GM21360 (cell line): ENCODE measurements at regions not wholly inside any gene's neighbourhood (a gene's known extent, or its start where the extent isn't known, plus 50 kb on each side); places are given as distances from the start of the nearest gene placed in this dataset.
"Not testable (repeated sequence)": the region's sequence is repeated elsewhere in the genome, so short reads cannot be mapped to it uniquely, and the experiment has no call there.

Experiments
- ATAC-seq: cut with Tn5 transposase; IDR thresholded peaks from one replicate; pipeline ENCODE4 v1.9.1; 2021; ENCODE audit warnings: mild to moderate bottlenecking, moderate library complexity; ENCODE audit not compliant: unreplicated experiment

DNA sequence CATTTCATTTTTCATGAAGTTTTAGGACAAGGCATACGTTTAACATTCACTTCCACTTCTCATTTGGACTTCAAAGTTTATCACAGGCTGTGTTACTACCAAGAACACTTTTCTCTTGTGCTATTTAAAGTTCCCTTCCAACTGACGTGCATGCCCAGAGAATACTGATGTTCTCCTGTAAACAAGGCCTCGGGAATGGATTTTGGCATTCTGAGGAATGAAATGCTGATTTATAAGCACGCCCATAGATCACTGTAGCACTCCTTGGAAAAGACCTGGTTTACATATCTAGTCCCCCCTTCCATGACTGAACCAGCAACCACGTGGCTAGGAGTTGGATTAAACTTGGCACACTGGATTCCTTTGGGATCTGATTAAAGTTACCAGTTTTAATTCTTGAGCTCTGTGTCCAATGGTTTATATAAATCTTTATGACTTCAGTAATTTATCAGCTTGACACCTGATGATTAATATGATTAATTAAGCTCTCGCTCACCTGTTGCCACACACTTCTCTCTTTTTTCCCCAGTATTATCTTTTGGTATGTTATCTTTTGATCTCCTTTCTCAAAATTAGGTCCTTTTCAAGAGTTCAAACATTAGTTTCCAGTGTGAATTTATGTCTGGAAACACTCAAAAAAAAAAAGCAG lies 122.4 kb upstream of the HAND2 start:
- no peak for ATAC-seq

DNA sequence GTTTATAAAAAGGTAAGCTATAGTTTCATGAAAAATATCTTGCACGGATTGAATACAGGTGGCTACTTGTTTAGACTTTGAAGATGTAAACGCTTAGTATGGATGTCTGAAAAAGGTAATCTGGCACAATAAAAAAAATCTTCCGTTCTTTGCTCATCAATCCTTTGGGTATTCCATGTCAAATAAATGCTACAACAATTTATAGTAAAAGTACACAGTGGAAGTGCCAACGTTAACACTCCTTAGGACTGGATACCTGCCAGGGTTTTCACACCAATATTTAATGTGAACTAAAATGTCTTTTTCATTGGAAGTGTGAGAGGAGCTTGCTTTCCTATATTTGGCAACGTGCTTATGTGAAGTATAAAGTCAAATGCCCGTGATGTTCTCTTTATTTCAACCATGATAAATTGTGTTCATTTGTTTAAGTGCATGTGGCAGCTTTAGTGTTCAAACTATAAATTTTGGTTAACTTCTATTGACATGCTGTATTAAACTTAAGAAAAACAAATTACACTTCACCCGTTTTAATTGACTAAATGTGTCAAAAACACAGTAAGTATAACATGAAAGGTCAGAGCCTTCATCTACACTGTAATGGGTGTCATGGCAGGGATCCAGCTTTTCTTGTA lies 121.7 kb upstream of the HAND2 start:
- ATAC-seq, result no peak

DNA sequence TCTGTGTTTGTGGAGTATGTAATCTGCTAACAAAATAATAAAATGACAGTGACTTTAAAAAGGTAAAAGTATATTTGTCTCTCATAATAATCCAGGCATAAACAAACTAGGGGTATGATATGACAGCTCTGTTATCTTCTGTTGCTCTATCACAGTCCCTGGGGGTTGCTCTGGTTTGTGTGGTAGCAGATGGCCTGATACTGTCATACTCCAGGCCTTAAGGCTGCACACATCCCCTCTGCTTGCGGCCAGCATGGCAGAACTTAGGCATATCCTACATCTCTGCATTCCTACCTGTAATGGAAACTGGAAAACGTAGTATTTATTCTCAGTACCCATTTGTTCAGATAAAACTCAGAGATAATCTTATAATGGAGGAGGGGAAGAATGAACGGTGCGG lies 117.9 kb upstream of the HAND2 start:
- no peak for ATAC-seq

DNA sequence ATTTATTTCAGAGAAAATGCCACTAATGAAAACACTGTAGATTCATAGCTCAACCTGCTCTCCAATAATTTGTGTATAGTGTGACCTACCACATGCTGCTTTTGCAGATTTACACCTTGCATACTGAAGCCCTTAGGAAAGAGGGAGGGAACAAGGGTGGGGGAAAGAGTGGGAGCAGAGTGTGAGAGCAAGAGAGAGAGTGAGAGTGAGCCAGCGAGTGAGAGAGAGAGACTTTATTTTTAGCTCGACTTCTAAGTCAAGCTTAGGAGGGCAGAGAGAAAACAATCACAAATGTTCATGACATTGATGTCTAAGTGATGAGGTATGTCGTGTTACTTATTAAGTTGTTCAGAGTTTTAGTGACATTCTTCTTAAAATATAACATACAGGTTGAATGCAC lies 112.5 kb upstream of the HAND2 start:
- no peak for ATAC-seq

DNA sequence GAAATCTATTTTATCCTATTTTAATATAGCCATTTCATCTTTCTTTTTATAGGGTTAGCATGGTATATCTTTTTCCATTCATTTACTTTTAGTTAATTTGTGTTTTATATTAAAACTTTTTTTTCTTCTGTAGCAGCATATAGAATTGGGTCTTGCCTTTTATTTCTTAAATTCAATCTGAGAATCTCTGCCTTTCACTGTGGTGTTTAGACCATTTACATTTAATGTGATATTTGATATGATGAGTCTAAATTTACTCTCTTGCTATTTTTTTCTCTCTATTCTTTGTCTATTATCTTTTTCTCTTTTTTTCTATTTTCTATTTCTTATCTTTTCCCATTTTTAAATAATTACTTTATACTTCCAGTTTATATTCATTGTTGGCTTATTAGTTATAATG lies 105.4 kb upstream of the HAND2 start:
- no peak for ATAC-seq

DNA sequence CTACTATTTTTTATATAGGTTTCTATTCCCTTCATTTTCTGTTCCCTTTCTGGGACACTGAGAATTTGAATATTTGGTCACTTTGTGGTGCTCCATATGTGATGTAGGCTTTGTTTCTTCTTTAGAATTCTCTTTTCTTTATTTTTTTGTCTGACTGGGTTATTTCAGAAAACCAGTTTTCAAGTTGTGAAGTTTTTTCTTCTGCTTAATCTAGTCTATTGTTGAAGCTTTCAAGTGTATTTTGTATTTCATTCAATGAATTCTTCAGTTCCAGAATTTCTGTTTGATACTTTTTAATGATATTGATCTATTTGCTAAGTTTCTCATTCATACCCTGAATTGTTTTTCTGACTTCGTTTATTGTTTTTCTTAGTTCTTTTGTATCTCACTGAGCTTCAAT lies 96.2 kb upstream of the HAND2 start:
- ATAC-seq, result no peak

DNA sequence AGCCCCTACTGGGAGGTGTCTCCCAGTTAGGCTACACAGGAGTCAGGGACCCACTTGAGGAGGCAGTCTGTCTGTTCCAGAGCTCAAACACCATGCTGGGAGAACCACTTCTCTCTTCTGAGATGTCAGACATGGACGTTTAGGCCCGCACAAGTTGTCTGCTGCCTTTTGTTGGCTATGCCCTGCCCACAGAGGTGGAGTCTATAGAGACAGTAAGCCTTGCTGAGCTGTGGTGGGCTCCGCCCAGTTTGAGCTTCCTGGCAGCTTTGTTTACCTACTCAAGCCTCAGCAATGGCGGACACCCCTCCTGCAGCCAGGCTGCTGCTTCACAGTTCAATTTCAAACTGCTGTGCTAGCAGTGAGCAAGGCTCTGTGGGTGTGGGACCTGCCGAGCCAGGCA lies 88.6 kb upstream of the HAND2 start:
- not testable (repeated sequence) for ATAC-seq

DNA sequence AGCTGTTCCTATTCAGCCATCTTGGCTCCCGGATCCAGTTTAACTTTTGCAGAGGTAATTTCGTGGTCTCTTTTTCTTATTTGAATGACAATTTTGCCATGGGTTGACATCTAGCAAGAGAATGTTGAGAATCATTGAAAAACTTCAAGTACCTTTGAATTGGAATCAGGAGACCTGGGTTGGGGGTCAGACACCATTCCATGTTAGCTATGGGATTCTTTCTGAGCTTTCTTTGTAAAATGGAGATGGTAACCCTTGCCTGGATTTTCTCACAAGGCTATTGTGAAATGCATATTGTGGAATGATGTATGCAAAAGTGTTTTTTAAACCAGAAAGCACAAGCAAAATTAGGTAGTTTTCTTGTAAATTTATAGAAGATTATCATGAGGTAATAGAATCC lies 79.1 kb upstream of the HAND2 start:
- ATAC-seq, result no peak

DNA sequence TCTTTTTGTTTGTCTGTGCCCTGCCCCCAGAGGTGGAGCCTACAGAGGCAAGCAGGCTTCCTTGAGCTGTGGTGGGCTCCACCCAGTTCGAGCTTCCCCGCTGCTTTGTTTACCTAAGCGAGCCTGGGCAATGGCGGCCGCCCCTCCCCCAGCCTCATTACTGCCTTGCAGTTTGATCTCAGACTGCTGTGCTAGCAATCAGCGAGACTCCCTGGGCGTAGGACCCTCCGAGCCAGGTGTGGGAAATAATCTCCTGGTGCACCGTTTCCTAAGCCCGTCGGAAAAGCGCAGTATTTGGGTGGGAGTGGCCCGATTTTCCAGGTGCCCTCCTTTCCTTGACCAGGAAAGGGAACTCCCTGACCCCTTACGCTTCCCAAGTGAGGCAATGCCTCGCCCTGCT lies 78.6 kb upstream of the HAND2 start:
- ATAC-seq, result not testable (repeated sequence)

DNA sequence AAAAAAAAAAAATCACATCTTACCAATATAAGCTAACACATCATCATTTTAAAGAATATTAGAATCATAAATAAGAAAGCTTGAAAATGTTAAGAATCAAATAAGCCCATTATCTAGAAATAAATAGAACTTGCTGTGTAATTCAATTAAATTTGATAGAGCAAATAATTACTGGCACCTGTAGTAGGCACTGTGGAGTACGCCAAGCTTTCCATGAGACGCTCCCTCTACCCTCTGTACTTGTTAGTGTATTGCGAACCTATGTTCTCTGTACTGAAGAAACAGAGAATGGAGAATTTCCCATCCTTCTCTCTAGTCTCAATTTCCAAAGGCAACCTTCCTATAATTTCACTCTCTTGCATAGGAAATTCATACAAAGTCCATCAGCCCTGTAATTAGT lies 61.7 kb upstream of the HAND2 start:
- ATAC-seq, result no peak

DNA sequence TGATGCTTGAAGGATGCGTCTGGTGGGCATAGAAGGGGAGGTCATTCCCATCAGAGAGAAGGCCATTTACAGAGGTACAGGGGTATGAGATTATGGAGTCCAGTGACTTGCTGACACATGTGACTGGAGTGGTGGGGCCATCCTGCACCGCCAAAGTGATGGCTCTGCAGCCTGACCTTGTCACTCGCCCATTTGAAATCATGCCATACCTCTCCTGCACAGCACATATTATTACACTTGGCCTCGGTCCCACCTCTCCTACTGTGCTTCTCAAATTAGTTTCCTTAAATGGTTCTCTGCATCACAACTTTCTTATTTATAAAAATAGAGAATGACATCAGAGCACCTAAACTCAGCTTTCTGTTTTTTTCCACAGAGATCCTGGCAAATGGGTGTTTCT lies 60.7 kb upstream of the HAND2 start:
- no peak for ATAC-seq

DNA sequence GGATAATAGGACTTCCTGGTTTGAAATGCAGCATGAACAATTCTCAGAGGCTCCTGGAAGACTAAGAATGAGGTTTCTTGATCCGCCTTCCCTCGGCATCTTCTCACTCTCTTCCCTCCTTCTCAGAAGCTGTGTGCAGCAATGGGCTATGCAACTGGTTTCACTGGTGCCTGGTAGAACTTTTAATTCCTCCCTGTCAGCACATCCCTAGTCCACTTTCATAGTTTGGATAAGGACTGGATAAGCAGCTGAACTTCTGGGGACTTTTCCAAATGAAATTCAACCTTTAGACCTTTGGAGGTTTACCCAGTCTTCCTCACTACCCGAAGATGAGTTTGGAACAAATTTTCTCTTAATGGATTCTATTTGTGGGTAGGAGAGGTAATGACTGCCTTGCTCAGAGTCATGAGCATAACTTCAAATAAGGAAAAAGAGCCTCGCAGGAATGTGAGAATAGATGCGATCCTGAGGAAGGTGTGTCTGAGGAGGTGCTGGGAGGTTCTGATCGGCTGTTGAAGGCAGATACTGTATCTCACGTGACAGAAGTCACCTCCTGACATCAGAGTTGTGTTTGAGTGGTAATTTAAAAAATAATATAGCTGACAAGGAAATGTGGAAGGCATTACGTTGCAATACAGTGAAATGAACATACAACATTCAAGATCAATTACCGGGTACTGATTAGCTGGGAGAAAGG lies 56.0 kb upstream of the HAND2 start:
- no peak for ATAC-seq

DNA sequence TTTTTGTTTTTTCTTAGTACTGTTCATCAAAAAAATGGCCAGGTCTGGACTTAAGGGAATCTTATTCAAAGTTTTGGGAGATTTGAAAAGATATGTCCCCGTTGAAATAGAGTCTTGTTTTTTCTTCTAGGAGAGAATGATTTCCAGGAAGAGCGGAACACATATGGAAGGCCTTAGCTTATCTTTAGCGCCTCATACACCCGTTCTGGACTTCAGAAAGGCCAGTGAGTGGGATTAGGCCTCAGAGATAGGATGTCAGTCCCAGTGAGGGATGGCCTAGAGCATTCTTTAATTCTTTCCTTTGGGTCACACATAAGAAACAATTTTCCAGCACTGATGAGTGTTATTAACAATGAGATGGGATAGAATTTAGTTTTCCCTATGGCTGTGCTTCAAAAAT lies 54.5 kb upstream of the HAND2 start:
- ATAC-seq, result no peak
